ENCODE measurements at regions not wholly inside any gene's neighbourhood (a gene's known extent, or its start where the extent isn't known, plus 50 kb on each side); places are given as distances from the start of the nearest gene placed in this dataset.

DNA sequence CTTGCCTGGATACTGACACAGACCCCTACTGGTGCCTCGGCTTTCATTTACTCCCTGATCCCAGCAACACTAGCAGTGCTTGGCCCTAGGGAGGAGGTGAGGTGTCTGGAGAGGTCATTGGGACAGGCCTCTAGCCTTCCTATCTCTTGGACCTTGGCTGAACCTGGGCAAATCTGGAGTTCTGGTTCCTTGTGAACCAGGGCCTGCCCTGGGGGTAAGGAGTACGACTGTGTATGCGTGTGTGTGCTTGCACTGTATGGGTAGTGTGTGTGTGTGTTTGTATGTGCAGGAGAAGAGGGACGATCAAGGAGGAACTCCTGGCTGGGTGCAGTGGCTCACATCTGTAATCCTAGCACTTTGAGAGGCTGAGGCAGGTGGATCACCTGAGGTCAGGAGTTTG is 252.7 kb upstream of the CSF3R start:
- TF ChIP-seq, protein P1, sequence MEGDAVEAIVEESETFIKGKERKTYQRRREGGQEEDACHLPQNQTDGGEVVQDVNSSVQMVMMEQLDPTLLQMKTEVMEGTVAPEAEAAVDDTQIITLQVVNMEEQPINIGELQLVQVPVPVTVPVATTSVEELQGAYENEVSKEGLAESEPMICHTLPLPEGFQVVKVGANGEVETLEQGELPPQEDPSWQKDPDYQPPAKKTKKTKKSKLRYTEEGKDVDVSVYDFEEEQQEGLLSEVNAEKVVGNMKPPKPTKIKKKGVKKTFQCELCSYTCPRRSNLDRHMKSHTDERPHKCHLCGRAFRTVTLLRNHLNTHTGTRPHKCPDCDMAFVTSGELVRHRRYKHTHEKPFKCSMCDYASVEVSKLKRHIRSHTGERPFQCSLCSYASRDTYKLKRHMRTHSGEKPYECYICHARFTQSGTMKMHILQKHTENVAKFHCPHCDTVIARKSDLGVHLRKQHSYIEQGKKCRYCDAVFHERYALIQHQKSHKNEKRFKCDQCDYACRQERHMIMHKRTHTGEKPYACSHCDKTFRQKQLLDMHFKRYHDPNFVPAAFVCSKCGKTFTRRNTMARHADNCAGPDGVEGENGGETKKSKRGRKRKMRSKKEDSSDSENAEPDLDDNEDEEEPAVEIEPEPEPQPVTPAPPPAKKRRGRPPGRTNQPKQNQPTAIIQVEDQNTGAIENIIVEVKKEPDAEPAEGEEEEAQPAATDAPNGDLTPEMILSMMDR (IDR thresholded peaks at IDR 0.05 in 4 of 5, conservative IDR thresholded peaks at IDR 0.05 in 1 of 5) = no peak
- TF ChIP-seq POLR2A (IDR thresholded peaks at IDR 0.05) = no peak
- in situ Hi-C loops (cut with MboI; ENCODE audit: low sequenced_read_pairs in 4 of 4) = no loop called here

DNA sequence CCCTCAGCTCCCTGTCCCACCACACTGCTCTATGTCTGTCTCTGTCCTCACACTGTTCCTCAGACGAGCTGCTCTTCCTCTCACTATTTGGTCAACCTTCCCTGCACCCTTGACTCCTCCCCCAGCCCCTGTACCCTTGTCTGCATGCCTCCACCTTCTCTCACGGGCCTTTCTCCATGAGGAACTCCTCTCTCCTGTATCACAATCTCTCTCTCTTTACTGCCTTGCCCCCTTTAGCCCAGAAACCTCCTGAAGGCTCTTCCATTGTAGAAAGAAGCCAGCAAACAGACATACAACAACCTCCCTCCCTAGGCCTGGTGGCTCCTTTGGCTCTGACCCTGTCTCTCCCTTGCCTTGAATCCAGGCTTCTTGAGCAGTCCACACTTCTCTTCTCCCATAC is 251.6 kb upstream of the CSF3R start:
- no peaks in the 10 kb centered on the region for H3K36me3 ChIP-seq
- ATAC-seq = no peak
- no peak overlapping the region for H3K4me3 ChIP-seq
- intact Hi-C loops (cut with DNase I; ENCODE audit: low total_unique reads) (no loop called here), in situ Hi-C loops (cut with MboI; ENCODE audit: low sequenced_read_pairs in 4 of 4) (no loop called here)
- peaks cover 3 to 24% (median 9%) of the 10 kb centered on the region in 3 donors for H3K27me3 ChIP-seq
- H3K27ac ChIP-seq = no peak overlapping the region
- TF ChIP-seq POLR2A (IDR thresholded peaks at IDR 0.05) = no peak
- TF ChIP-seq, protein P1 (IDR thresholded peaks at IDR 0.05 in 4 of 5, conservative IDR thresholded peaks at IDR 0.05 in 1 of 5) = no peak
- H3K4me1 ChIP-seq = no peaks in the 10 kb centered on the region
- no peak for DNase-seq
- H3K9me3 ChIP-seq = no peaks in the 10 kb centered on the region

More for the DNA sequence above, 252.7 kb upstream of the CSF3R start:
- Histone ChIP-seq H3K36me3 (no peaks in the 10 kb centered on the region), H3K27me3 (peaks cover 3 to 24% (median 9%) of the 10 kb centered on the region in 3 donors), H3K9me3 (no peaks in the 10 kb centered on the region), H3K27ac (no peak overlapping the region), H3K4me3 (no peak overlapping the region), H3K4me1 (no peaks in the 10 kb centered on the region)
- ATAC-seq (no peak), DNase-seq (no peak)
- intact Hi-C loops (cut with DNase I; ENCODE audit: low total_unique reads) = no loop called here

DNA sequence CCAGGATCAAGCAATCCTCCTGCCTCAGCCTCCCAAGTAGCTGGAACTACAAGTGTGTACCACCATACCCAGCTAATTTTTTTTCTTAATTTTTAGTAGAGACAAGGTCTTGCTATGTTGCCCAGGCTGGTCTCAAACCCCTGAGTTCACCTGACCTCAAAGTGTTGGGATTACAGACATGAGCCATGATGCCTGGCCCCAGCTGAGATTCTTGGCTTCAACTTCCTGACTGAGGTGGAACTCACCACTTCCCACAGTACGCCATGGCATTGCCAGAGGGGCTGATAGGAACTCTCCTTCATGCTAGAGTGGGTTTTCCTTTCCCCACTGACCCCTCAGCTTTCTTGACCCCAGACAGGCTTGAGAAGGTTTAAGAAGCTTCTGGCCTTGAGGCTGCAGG is 251.0 kb upstream of the CSF3R start:
- H3K36me3 ChIP-seq = no peaks in the 10 kb centered on the region
- no peaks in the 10 kb centered on the region for H3K4me1 ChIP-seq
- H3K9me3 ChIP-seq = no peaks in the 10 kb centered on the region
- no peak overlapping the region for H3K4me3 ChIP-seq
- H3K27me3 ChIP-seq = peaks cover 3 to 24% (median 9%) of the 10 kb centered on the region in 3 donors
- ATAC-seq (no peak), DNase-seq (no peak)
- H3K27ac ChIP-seq = no peak overlapping the region
- in situ Hi-C loops (cut with MboI; ENCODE audit: low sequenced_read_pairs in 4 of 4) (no loop called here), intact Hi-C loops (cut with DNase I; ENCODE audit: low total_unique reads) (no loop called here)
- TF ChIP-seq POLR2A (IDR thresholded peaks at IDR 0.05) = no peak
- TF ChIP-seq, protein P1 (IDR thresholded peaks at IDR 0.05 in 4 of 5, conservative IDR thresholded peaks at IDR 0.05 in 1 of 5) = no peak

DNA sequence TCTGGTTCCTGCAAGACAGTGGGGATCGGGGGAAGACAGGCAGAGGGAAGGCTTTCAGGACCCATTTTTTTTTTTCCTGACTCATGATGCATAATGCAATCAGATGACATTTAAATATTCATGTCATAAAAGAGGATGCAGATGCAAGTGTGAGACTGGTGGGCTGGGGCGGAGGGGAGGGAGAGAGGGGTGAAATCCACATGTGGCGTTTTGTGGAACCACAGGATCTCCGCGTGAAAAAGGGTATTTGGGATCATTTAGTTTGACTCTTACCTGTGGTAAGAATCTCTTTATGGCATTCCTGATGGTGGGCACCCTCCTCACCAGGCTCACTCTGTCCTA is 249.3 kb upstream of the CSF3R start:
- Histone ChIP-seq H3K36me3 (no peaks in the 10 kb centered on the region), H3K4me1 (no peaks in the 10 kb centered on the region), H3K9me3 (no peaks in the 10 kb centered on the region), H3K27ac (no peak overlapping the region), H3K4me3 (no peak overlapping the region), H3K27me3 (peaks cover 3 to 10% (median 9%) of the 10 kb centered on the region in 3 donors)
- no peak for DNase-seq
- in situ Hi-C loops (cut with MboI; ENCODE audit: low sequenced_read_pairs in 4 of 4) = no loop called here
- intact Hi-C loops (cut with DNase I; ENCODE audit: low total_unique reads) = no loop called here
- no peak for ATAC-seq
- no peak for TF ChIP-seq POLR2A (IDR thresholded peaks at IDR 0.05)
- TF ChIP-seq, protein P1 (IDR thresholded peaks at IDR 0.05 in 4 of 5, conservative IDR thresholded peaks at IDR 0.05 in 1 of 5) = no peak

All from gastrocnemius medialis (tissue), 4 donors.